H9 (cell line): ENCODE measurements at regions not wholly inside any gene's neighbourhood (a gene's known extent, or its start where the extent isn't known, plus 50 kb on each side); places are given as distances from the start of the nearest gene placed in this dataset.

Experiments used
- DNase-seq: peaks from one replicate; pipeline ENCODE4 v3.0.0-alpha.2; 2017
- H2AFZ ChIP-seq: one replicate; pipeline ENCODE4 v1.6.1; 2013; ENCODE audit warnings: mild to moderate bottlenecking, low read length, control low read depth, moderate library complexity
- H2AK5ac ChIP-seq: 2 replicates; pipeline ENCODE4 v1.6.1; 2013; ENCODE audit warnings: low read length, control low read depth, mixed read lengths; ENCODE audit not compliant: insufficient read length
- H2BK120ac ChIP-seq: one replicate; pipeline ENCODE4 v1.6.1; 2013; ENCODE audit warnings: low read depth, mild to moderate bottlenecking, low read length, control low read depth, inconsistent platforms; ENCODE audit not compliant: poor library complexity, severe bottlenecking
- H2BK12ac ChIP-seq: 2 replicates; pipeline ENCODE4 v1.6.1; 2013; ENCODE audit warnings: low read length, control low read depth, mixed read lengths, low read depth; ENCODE audit not compliant: insufficient read length
- H2BK15ac ChIP-seq: 2 replicates; pipeline ENCODE4 v1.6.1; 2013; ENCODE audit warnings: low read depth, low read length, control low read depth
- H2BK20ac ChIP-seq: one replicate; pipeline ENCODE4 v1.6.1; 2013; ENCODE audit warnings: low read depth, mild to moderate bottlenecking, low read length, control low read depth, inconsistent platforms; ENCODE audit not compliant: poor library complexity, severe bottlenecking
- H2BK5ac ChIP-seq: 2 replicates; pipeline ENCODE4 v1.6.1; 2013; ENCODE audit warnings: low read length, control low read depth, mixed read lengths; ENCODE audit not compliant: insufficient read length
- H3K14ac ChIP-seq: 2 replicates; pipeline ENCODE4 v1.6.1; 2013; ENCODE audit warnings: low read length, control low read depth; ENCODE audit not compliant: insufficient read depth
- H3K18ac ChIP-seq: 2 replicates; pipeline ENCODE4 v1.6.1; 2013; ENCODE audit warnings: low read depth, mild to moderate bottlenecking, mixed read lengths, low read length, control low read depth; ENCODE audit not compliant: insufficient read length
- H3K23ac ChIP-seq: 2 replicates; pipeline ENCODE4 v1.6.1; 2013; ENCODE audit warnings: low read length, control low read depth, mixed read lengths, low read depth; ENCODE audit not compliant: insufficient read length
- H3K23me2 ChIP-seq: 2 replicates; pipeline ENCODE4 v1.6.1; 2013; ENCODE audit warnings: low read depth, mild to moderate bottlenecking, mixed read lengths, low read length, control low read depth; ENCODE audit not compliant: insufficient read length, poor library complexity, severe bottlenecking
- H3K27ac ChIP-seq: 2 replicates; pipeline ENCODE4 v1.5.1; 2013; ENCODE audit warnings: low read length, control low read depth, mixed read lengths, low read depth; ENCODE audit not compliant: insufficient read length
- H3K27me3 ChIP-seq: 2 replicates; pipeline ENCODE4 v1.6.1; 2013; ENCODE audit warnings: low read length, control low read depth, inconsistent platforms; ENCODE audit not compliant: insufficient read depth
- H3K4ac ChIP-seq: 2 replicates; pipeline ENCODE4 v1.6.1; 2013; ENCODE audit warnings: low read depth, mild to moderate bottlenecking, control low read depth, inconsistent platforms, low read length, moderate library complexity
- H3K4me1 ChIP-seq: 2 replicates; pipeline ENCODE4 v1.6.1; 2013; ENCODE audit warnings: low read length, control low read depth, inconsistent platforms; ENCODE audit not compliant: insufficient read depth
- H3K4me2 ChIP-seq: 2 replicates; pipeline ENCODE4 v1.6.1; 2013; ENCODE audit warnings: low read length, control low read depth, mixed read lengths; ENCODE audit not compliant: insufficient read length, insufficient read depth
- H3K56ac ChIP-seq: 2 replicates; pipeline ENCODE4 v1.6.1; 2013; ENCODE audit warnings: low read depth, mild to moderate bottlenecking, mixed read lengths, low read length, control low read depth; ENCODE audit not compliant: insufficient read length
- H3K79me1 ChIP-seq: 2 replicates; pipeline ENCODE4 v1.6.1; 2013; ENCODE audit warnings: low read depth, mild to moderate bottlenecking, moderate library complexity, low read length, control low read depth, inconsistent platforms; ENCODE audit not compliant: insufficient read depth, poor library complexity, severe bottlenecking
- H3K79me2 ChIP-seq: 2 replicates; pipeline ENCODE4 v1.6.1; 2013; ENCODE audit warnings: low read length, control low read depth, inconsistent platforms; ENCODE audit not compliant: insufficient read depth
- H3K9ac ChIP-seq: 2 replicates; pipeline ENCODE4 v1.6.1; 2013; ENCODE audit warnings: low read length, control low read depth, mixed read lengths; ENCODE audit not compliant: insufficient read length; ENCODE audit errors: extremely low read depth
- H3K9me3 ChIP-seq: one replicate; pipeline ENCODE4 v1.6.1; 2013; ENCODE audit warnings: low read depth, low read length, inconsistent platforms; ENCODE audit not compliant: control insufficient read depth
- H3T11ph ChIP-seq: one replicate; pipeline ENCODE4 v1.6.1; 2013; ENCODE audit warnings: mild to moderate bottlenecking, low read length, control low read depth, inconsistent platforms
- H4K20me1 ChIP-seq: one replicate; pipeline ENCODE4 v1.6.1; 2013; ENCODE audit not compliant: control insufficient read depth, insufficient read length, insufficient read depth
- H4K5ac ChIP-seq: 2 replicates; pipeline ENCODE4 v1.6.1; 2013; ENCODE audit warnings: low read depth, mild to moderate bottlenecking, mixed read lengths, low read length, control low read depth; ENCODE audit not compliant: insufficient read length
- H4K8ac ChIP-seq: replicated peaks from 2 replicates; pipeline ENCODE4 v1.6.1; 2013; ENCODE audit warnings: low read length, control low read depth, mixed read lengths, low read depth; ENCODE audit not compliant: insufficient read length
- H4K91ac ChIP-seq: 2 replicates; pipeline ENCODE4 v1.6.1; 2013; ENCODE audit warnings: low read depth, mild to moderate bottlenecking, moderate library complexity, mixed read lengths, low read length, control low read depth; ENCODE audit not compliant: insufficient read length
- H3K27ac Mint-ChIP-seq, 3 experiments: 2 replicates in 2 of 3; 3 replicates in 1 of 3; pipeline ENCODE4 v1.8.0; 2020 to 2021; ENCODE audit warnings: mixed read lengths in 3 of 3, mild to moderate bottlenecking in 1 of 3, moderate library complexity in 1 of 3
- H3K27me3 Mint-ChIP-seq: 2 replicates; pipeline ENCODE4 v1.8.0; 2021; ENCODE audit warnings: low read depth, mild to moderate bottlenecking, moderate library complexity, mixed read lengths
- H3K36me3 Mint-ChIP-seq, 3 experiments: 2 replicates in 2 of 3; 3 replicates in 1 of 3; pipeline ENCODE4 v1.8.0; 2020 to 2021; ENCODE audit warnings: low read depth in 3 of 3, mixed read lengths in 3 of 3; ENCODE audit not compliant: insufficient read depth in 1 of 3
- H3K4me1 Mint-ChIP-seq, 2 experiments: 2 replicates each; pipeline ENCODE4 v1.8.0; 2020; ENCODE audit warnings: mixed read lengths in 2 of 2
- H3K4me3 Mint-ChIP-seq, 2 experiments: 2 replicates in 1 of 2; 3 replicates in 1 of 2; pipeline ENCODE4 v1.8.0; 2020 to 2021; ENCODE audit warnings: mild to moderate bottlenecking in 2 of 2, mixed read lengths in 2 of 2, moderate library complexity in 1 of 2
- H3K9me3 Mint-ChIP-seq, 2 experiments: 2 replicates in 1 of 2; 3 replicates in 1 of 2; pipeline ENCODE4 v1.8.0; 2020; ENCODE audit warnings: mild to moderate bottlenecking in 2 of 2, mixed read lengths in 2 of 2, moderate library complexity in 1 of 2
- CTCF ChIP-seq: fragments of 200-600 bp; sonication (generic); conservative IDR thresholded peaks from 3 replicates; pipeline ENCODE4 v1.8.0; 2021; ENCODE audit warnings: antibody characterized with exemption, mild to moderate bottlenecking
- WGBS: extraction: QIAGEN DNeasy Blood & Tissue Kit; methylation state at CpG from one replicate; pipeline ENCODE4 v1.1.7; 2013; ENCODE audit warnings: missing lambda C conversion rate, low lambda C conversion rate, mixed read lengths; ENCODE audit not compliant: insufficient read length; ENCODE audit errors: extremely low coverage; 5-methylcytosine and 5-hydroxymethylcytosine counted together

DNA sequence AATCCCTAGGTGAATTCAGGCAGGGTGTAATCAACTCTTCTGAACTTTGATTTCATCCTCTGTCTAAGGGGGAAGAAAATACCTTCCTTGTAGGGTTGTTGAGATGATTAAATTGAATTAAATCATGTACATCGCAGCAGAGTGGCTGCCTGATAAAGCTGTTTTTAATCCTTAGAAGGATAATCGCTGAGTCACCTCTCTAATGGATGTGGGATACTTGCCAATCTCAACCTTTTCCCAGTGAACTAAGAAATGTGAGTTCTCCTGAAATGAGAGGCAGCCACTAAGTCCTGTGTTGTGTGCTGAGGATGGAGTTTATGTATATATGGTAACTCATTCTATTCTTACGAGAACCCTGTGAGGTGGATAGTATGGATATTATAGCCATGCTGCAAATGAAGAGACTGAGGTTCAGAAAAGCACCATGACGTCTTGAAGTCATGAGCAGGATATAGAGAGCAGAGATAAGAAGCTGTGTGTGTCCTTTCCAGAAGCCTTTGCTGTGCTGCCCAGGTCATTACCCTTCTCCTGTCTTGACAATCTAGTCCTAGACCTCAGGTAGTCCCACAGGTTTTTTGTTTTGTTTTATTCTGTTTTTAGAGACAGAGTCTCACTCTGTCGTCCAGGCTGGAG lies 93.3 kb downstream of the HNRNPLL start:
- Mint-ChIP-seq H3K27me3 (peaks cover 15% of the 10 kb centered on the region), H3K4me3 (no peak overlapping the region), H3K4me1 (peaks cover 8 to 9% of the 10 kb centered on the region in 2 experiments), H3K36me3 (no peaks in the 10 kb centered on the region; a peak in 1 of 7 replicates), H3K27ac (no peak overlapping the region), H3K9me3 (no peaks in the 10 kb centered on the region)
- no peaks in the 10 kb centered on the region for H3K9me3 ChIP-seq
- no peaks in the 10 kb centered on the region for H3K4me1 ChIP-seq
- H4K91ac ChIP-seq: no peak overlapping the region
- no peak overlapping the region for H3K4ac ChIP-seq
- no peak overlapping the region for H2AFZ ChIP-seq
- no peak for TF ChIP-seq CTCF
- no peak for DNase-seq
- no peak overlapping the region for H3K56ac ChIP-seq
- H3K18ac ChIP-seq: no peak overlapping the region
- H2BK5ac ChIP-seq: no peak overlapping the region
- no peak overlapping the region for H3K27ac ChIP-seq
- H3K23me2 ChIP-seq: no peaks in the 10 kb centered on the region
- no peak overlapping the region for H2AK5ac ChIP-seq
- H3K27me3 ChIP-seq: no peaks in the 10 kb centered on the region
- H2BK12ac ChIP-seq: no peak overlapping the region
- no peak overlapping the region for H4K5ac ChIP-seq
- no peaks in the 10 kb centered on the region for H4K20me1 ChIP-seq
- H3K4me2 ChIP-seq: no peak overlapping the region
- no peak overlapping the region for H3K23ac ChIP-seq
- H3K79me2 ChIP-seq: no peaks in the 10 kb centered on the region
- WGBS: no CpG with 5 or more reads among the region's 5 CpGs
- H4K8ac ChIP-seq: no peak overlapping the region
- no peak overlapping the region for H2BK15ac ChIP-seq
- H3K14ac ChIP-seq: no peak overlapping the region
- no peak overlapping the region for H2BK120ac ChIP-seq
- no peak overlapping the region for H2BK20ac ChIP-seq
- no peak overlapping the region for H3K9ac ChIP-seq
- H3T11ph ChIP-seq: no peak overlapping the region
- no peaks in the 10 kb centered on the region for H3K79me1 ChIP-seq
